Gastrocnemius medialis (tissue), 4 donors: ENCODE measurements at regions not wholly inside any gene's neighbourhood (a gene's known extent, or its start where the extent isn't known, plus 50 kb on each side); places are given as distances from the start of the nearest gene placed in this dataset.

Source experiments
- POLR2A ChIP-seq, 2 donors: fragments of 450-650 bp; IDR thresholded peaks; one replicate each; pipeline ENCODE4 v1.6.1; 2017; ENCODE audit warnings: antibody characterized with exemption in 2 of 2, mild to moderate bottlenecking in 2 of 2, moderate library complexity in 2 of 2
- TF ChIP-seq, protein P1 (sequence below), 5 experiments: fragments of 450-650 bp in 3 of 5; fragments of 200-600 bp in 2 of 5; sonication (generic) in 2 of 5; IDR thresholded peaks in 4 of 5; conservative IDR thresholded peaks in 1 of 5; 1 replicate in 4 of 5; 2 replicates in 1 of 5; pipeline ENCODE4 v1.5.1; 2016 to 2019; ENCODE audit warnings: antibody characterized with exemption in 5 of 5, mild to moderate bottlenecking in 3 of 5, moderate library complexity in 3 of 5

DNA sequence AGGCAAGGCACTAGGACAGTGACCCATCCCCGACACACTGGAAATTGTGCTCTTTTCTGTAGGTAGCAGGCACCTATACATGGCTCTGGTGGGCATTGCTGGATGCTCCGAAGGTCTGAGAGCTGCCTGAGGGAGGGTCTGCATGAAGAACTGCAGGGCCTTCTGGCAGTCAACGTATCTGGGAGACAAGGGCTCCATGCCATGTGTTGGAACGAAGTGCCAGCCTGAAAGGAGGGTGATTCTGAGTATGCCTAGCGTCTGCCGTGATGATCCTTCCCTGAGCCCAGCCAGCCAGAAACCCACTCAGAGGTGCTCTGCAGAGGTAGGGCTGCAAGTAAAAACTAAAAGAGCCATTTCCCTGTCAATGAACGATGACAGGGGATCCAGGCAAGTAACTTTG lies 453.2 kb downstream of the MED10 start:
- TF ChIP-seq, protein P1, sequence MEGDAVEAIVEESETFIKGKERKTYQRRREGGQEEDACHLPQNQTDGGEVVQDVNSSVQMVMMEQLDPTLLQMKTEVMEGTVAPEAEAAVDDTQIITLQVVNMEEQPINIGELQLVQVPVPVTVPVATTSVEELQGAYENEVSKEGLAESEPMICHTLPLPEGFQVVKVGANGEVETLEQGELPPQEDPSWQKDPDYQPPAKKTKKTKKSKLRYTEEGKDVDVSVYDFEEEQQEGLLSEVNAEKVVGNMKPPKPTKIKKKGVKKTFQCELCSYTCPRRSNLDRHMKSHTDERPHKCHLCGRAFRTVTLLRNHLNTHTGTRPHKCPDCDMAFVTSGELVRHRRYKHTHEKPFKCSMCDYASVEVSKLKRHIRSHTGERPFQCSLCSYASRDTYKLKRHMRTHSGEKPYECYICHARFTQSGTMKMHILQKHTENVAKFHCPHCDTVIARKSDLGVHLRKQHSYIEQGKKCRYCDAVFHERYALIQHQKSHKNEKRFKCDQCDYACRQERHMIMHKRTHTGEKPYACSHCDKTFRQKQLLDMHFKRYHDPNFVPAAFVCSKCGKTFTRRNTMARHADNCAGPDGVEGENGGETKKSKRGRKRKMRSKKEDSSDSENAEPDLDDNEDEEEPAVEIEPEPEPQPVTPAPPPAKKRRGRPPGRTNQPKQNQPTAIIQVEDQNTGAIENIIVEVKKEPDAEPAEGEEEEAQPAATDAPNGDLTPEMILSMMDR (IDR thresholded peaks at IDR 0.05 in 4 of 5, conservative IDR thresholded peaks at IDR 0.05 in 1 of 5): no peak
- TF ChIP-seq POLR2A (IDR thresholded peaks at IDR 0.05): no peak
